Natural killer cell (primary cell): ENCODE measurements at regions not wholly inside any gene's neighbourhood (a gene's known extent, or its start where the extent isn't known, plus 50 kb on each side); places are given as distances from the start of the nearest gene placed in this dataset.

Experiments
- ATAC-seq, 3 donors: fragments of 150-1000 bp in 2 of 3; fragments of 200-7000 bp in 1 of 3; cut with Tn5 transposase; 1 replicate in 1 of 3; 2 replicates in 2 of 3; pipeline ENCODE4 v1.10.0; 2021; ENCODE audit warnings: mild to moderate bottlenecking in 2 of 3, moderate library complexity in 2 of 3
- DNase-seq, 2 donors: peaks; one replicate each; pipeline versions ENCODE4 v3.0.0 to v3.0.0-alpha.2; 2013 to 2021; ENCODE audit warnings: mixed read lengths in 1 of 2
- H3K27ac ChIP-seq: one replicate; pipeline ENCODE4 v1.5.1; 2013; ENCODE audit warnings: mild to moderate bottlenecking, low read length
- H3K27me3 ChIP-seq: one replicate; pipeline ENCODE4 v1.6.1; 2013; ENCODE audit warnings: low read length; ENCODE audit not compliant: control insufficient read depth, insufficient read depth
- H3K36me3 ChIP-seq: one replicate; pipeline ENCODE4 v1.6.1; 2013; ENCODE audit warnings: low read length; ENCODE audit not compliant: control insufficient read depth, insufficient read depth
- H3K4me1 ChIP-seq: one replicate; pipeline ENCODE4 v1.6.1; 2013; ENCODE audit warnings: low read length; ENCODE audit not compliant: control insufficient read depth, insufficient read depth
- H3K4me3 ChIP-seq: one replicate; pipeline ENCODE4 v1.5.1; 2013; ENCODE audit warnings: low read length
- H3K9me3 ChIP-seq: one replicate; pipeline ENCODE4 v1.6.1; 2013; ENCODE audit warnings: low read length; ENCODE audit not compliant: control insufficient read depth, insufficient read depth
- H3K27ac Mint-ChIP-seq, 2 donors: one replicate each; pipeline ENCODE4 v1.8.0; 2022; ENCODE audit warnings: mild to moderate bottlenecking in 2 of 2, mixed read lengths in 2 of 2, moderate library complexity in 1 of 2
- H3K27me3 Mint-ChIP-seq, 2 donors: one replicate each; pipeline ENCODE4 v1.8.0; 2022; ENCODE audit warnings: low read depth in 2 of 2, mixed read lengths in 2 of 2
- H3K36me3 Mint-ChIP-seq: one replicate; pipeline ENCODE4 v1.8.0; 2022; ENCODE audit warnings: mixed read lengths
- H3K4me1 Mint-ChIP-seq, 2 donors: one replicate each; pipeline ENCODE4 v1.8.0; 2022; ENCODE audit warnings: mixed read lengths in 2 of 2
- H3K4me3 Mint-ChIP-seq: one replicate; pipeline ENCODE4 v1.8.0; 2022; ENCODE audit warnings: mild to moderate bottlenecking, moderate library complexity, mixed read lengths
- H3K9me3 Mint-ChIP-seq, 2 donors: one replicate each; pipeline ENCODE4 v1.8.0; 2022; ENCODE audit warnings: mixed read lengths in 2 of 2
- CTCF ChIP-seq: fragments of 200-600 bp; IDR thresholded peaks from one replicate; pipeline ENCODE4 v1.8.0; 2022; ENCODE audit warnings: antibody characterized with exemption
- WGBS: methylation state at CpG from one replicate; pipeline ENCODE4 v1.1.7; 2013; ENCODE audit warnings: missing lambda C conversion rate; ENCODE audit not compliant: insufficient coverage; 5-methylcytosine and 5-hydroxymethylcytosine counted together
- intact Hi-C: fragments of 100-400 bp; cut with micrococcal nuclease; formaldehyde crosslinking; loops from one replicate; pipeline ENCODE4 v1.14.2; 2022

GRCh38 chr13:66111628-66112027, 1118.5 kb downstream of the PCDH9 start:
- intact Hi-C loops: no loop called here
- Mint-ChIP-seq H3K9me3 (no peaks in the 10 kb centered on the region), H3K27ac (no peak overlapping the region), H3K36me3 (no peaks in the 10 kb centered on the region), H3K27me3 (peaks cover 3 to 21% of the 10 kb centered on the region in 2 donors), H3K4me3 (no peak overlapping the region), H3K4me1 (no peaks in the 10 kb centered on the region)
- ATAC-seq (no peak), DNase-seq (no peak)
- no peaks in the 10 kb centered on the region for H3K4me1 ChIP-seq
- H3K36me3 ChIP-seq: no peaks in the 10 kb centered on the region
- TF ChIP-seq CTCF: no peak
- no peaks in the 10 kb centered on the region for H3K9me3 ChIP-seq
- H3K27me3 ChIP-seq: no peaks in the 10 kb centered on the region
- H3K27ac ChIP-seq: no peak overlapping the region
- no peak overlapping the region for H3K4me3 ChIP-seq

GRCh38 chr13:66106246-66106645, 1123.9 kb downstream of the PCDH9 start:
- no peak overlapping the region for H3K4me3 Mint-ChIP-seq
- H3K9me3 Mint-ChIP-seq: no peaks in the 10 kb centered on the region
- no peak overlapping the region for H3K27ac Mint-ChIP-seq
- Histone ChIP-seq H3K9me3 (no peaks in the 10 kb centered on the region), H3K36me3 (no peaks in the 10 kb centered on the region), H3K4me1 (no peaks in the 10 kb centered on the region), H3K27ac (no peak overlapping the region), H3K27me3 (no peaks in the 10 kb centered on the region), H3K4me3 (no peak overlapping the region)
- 87% methylated on average over 1 of the region's 2 CpGs for WGBS
- intact Hi-C loops: no loop called here
- no peaks in the 10 kb centered on the region for H3K4me1 Mint-ChIP-seq
- H3K36me3 Mint-ChIP-seq: no peaks in the 10 kb centered on the region
- no peak for DNase-seq
- no peak for ATAC-seq
- H3K27me3 Mint-ChIP-seq: peaks cover 3 to 7% of the 10 kb centered on the region in 2 donors
- no peak for TF ChIP-seq CTCF

GRCh38 chr13:66102864-66103263, 1127.3 kb downstream of the PCDH9 start:
- peaks cover 3 to 7% of the 10 kb centered on the region in 2 donors for H3K27me3 Mint-ChIP-seq
- WGBS: 100% methylated on average over 1 of the region's 3 CpGs
- no peak for TF ChIP-seq CTCF
- H3K27ac Mint-ChIP-seq: no peak overlapping the region
- no peaks in the 10 kb centered on the region for H3K9me3 Mint-ChIP-seq
- H3K4me1 ChIP-seq: no peaks in the 10 kb centered on the region
- intact Hi-C loops: no loop called here
- H3K9me3 ChIP-seq: no peaks in the 10 kb centered on the region
- no peak overlapping the region for H3K4me3 ChIP-seq
- no peak overlapping the region for H3K27ac ChIP-seq
- H3K4me1 Mint-ChIP-seq: no peaks in the 10 kb centered on the region
- H3K36me3 ChIP-seq: no peaks in the 10 kb centered on the region
- H3K27me3 ChIP-seq: no peaks in the 10 kb centered on the region
- no peaks in the 10 kb centered on the region for H3K36me3 Mint-ChIP-seq
- DNase-seq: no peak
- H3K4me3 Mint-ChIP-seq: no peak overlapping the region
- ATAC-seq: no peak

GRCh38 chr13:66099825-66100224, 1130.3 kb downstream of the PCDH9 start:
- Mint-ChIP-seq H3K27ac (no peak overlapping the region), H3K36me3 (no peaks in the 10 kb centered on the region)
- WGBS: 95% methylated on average over 10 of the region's 10 CpGs

More at GRCh38 chr13:66099825-66100224, 1130.3 kb downstream of the PCDH9 start:
- H3K4me1 ChIP-seq: no peaks in the 10 kb centered on the region
- no peaks in the 10 kb centered on the region for H3K27me3 ChIP-seq
- DNase-seq (no peak), ATAC-seq (no peak)
- no peaks in the 10 kb centered on the region for H3K36me3 ChIP-seq
- Mint-ChIP-seq H3K4me1 (no peaks in the 10 kb centered on the region), H3K27me3 (peaks cover 0 to 3% of the 10 kb centered on the region in 2 donors), H3K4me3 (no peak overlapping the region), H3K9me3 (peaks cover 0 to under 1% of the 10 kb centered on the region in 2 donors)
- intact Hi-C loops: no loop called here
- H3K27ac ChIP-seq: no peak overlapping the region
- H3K4me3 ChIP-seq: no peak overlapping the region
- no peak for TF ChIP-seq CTCF
- H3K9me3 ChIP-seq: no peaks in the 10 kb centered on the region
